ENCODE measurements at regions not wholly inside any gene's neighbourhood (a gene's known extent, or its start where the extent isn't known, plus 50 kb on each side); places are given as distances from the start of the nearest gene placed in this dataset.

DNA sequence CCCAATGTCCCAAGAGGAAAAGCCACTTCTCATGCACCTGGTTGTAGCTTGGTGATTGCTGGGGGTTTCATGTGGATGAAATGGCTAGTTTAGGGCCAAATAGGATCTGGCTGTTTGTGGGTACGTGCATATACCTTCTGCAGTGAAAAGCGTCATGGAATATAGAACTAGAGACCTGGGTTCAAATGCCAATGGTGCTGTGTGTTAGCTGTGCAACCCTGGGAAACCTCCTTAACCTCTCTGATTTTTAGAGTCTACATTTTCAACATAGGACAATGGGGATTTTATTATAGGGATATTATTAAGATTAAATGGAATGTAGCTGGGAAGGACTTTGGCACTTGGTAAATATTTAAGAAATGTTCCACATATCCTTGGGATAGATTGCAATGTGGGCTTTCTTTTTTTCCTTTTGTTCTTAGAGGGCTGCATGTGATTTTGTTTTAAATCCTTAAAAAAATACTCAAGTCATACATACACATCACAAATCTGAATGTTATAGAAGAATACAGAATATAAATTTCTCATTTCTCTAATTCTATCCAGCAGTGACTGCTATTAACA, 112.6 kb upstream of the E2F8 start:
- TF ChIP-seq POLR2AphosphoS5 (IDR thresholded peaks at IDR 0.05): no peak
- TF ChIP-seq POLR2A (IDR thresholded peaks at IDR 0.05): no peak
- TF ChIP-seq, protein P1, sequence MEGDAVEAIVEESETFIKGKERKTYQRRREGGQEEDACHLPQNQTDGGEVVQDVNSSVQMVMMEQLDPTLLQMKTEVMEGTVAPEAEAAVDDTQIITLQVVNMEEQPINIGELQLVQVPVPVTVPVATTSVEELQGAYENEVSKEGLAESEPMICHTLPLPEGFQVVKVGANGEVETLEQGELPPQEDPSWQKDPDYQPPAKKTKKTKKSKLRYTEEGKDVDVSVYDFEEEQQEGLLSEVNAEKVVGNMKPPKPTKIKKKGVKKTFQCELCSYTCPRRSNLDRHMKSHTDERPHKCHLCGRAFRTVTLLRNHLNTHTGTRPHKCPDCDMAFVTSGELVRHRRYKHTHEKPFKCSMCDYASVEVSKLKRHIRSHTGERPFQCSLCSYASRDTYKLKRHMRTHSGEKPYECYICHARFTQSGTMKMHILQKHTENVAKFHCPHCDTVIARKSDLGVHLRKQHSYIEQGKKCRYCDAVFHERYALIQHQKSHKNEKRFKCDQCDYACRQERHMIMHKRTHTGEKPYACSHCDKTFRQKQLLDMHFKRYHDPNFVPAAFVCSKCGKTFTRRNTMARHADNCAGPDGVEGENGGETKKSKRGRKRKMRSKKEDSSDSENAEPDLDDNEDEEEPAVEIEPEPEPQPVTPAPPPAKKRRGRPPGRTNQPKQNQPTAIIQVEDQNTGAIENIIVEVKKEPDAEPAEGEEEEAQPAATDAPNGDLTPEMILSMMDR (IDR thresholded peaks at IDR 0.05): no peak
- no peak for TF ChIP-seq EP300 (IDR thresholded peaks at IDR 0.05)
- Histone ChIP-seq H3K4me3 (no peak overlapping the region), H3K4me1 (peaks cover 0 to 6% (median 2%) of the 10 kb centered on the region in 4 donors), H3K9me3 (no peaks in the 10 kb centered on the region), H3K27me3 (no peaks in the 10 kb centered on the region), H3K36me3 (no peaks in the 10 kb centered on the region), H3K27ac (no peak overlapping the region)
- no peak for DNase-seq
- WGBS, 2 donors: 92 to 96% methylated on average over 2 of the region's 2 CpGs
- no peak for ATAC-seq (ENCODE audit: low FRiP score in 2 of 2)

DNA sequence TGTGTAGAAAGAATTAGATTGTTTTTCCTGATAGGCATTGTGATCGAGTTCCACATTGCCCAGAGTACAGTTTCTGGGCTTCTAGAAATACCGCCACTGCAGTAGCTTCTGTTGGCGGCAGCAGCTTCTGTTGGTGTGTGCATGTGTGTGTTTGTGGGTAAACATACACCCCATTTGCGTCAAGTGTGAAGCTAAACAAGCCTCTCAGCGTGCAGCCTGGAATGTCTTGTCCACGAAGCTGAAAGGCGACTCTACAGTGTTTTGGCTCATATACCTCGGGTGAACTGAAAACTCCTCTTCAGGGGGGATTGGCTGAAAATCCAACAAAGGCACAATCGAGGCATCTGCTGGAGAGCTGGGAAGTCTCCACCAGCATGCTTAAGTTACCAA, 112.0 kb upstream of the E2F8 start:
- no peak for DNase-seq
- Histone ChIP-seq H3K4me3 (no peak overlapping the region), H3K9me3 (no peaks in the 10 kb centered on the region), H3K4me1 (peaks cover 0 to 11% (median 3%) of the 10 kb centered on the region in 4 donors), H3K36me3 (no peaks in the 10 kb centered on the region), H3K27me3 (no peaks in the 10 kb centered on the region), H3K27ac (no peak overlapping the region)
- 69 to 74% methylated on average over 9 of the region's 9 CpGs for WGBS, 2 donors
- TF ChIP-seq, protein P1 (IDR thresholded peaks at IDR 0.05): no peak
- TF ChIP-seq EP300 (IDR thresholded peaks at IDR 0.05): no peak
- no peak for TF ChIP-seq POLR2A (IDR thresholded peaks at IDR 0.05)
- TF ChIP-seq POLR2AphosphoS5 (IDR thresholded peaks at IDR 0.05): no peak
- no peak for ATAC-seq (ENCODE audit: low FRiP score in 2 of 2)

DNA sequence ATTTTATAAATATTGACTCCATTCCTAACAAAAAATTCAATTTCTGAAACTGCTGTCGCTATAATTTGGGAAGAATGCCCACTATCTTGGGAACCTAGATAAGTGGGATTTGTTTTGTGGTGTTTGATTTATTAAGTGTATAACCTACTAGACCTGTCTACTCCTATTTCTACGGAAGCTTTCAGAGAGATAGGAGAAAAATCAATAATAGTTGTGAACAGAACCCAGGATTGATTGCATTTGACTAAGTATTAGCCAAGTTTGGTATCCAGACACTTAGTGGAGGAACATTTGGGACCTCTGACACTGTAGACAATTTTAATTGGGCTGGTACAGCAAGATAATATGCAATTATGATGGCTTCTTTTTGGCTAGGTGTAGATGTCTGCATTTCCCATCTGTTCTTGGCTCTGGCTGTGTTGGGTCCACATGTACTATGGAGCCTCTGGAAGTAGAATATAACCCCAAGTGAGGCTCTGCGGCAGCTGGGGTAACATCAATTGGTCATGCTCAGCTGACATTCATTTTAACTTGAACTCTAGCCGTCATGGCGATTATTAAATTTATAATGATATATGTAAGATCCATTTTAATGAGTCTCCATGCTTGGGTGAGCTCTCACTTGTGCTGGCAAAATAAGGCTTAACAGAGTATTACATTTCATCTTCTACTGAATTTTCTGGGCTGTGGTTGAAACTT, 111.5 kb upstream of the E2F8 start:
- no peaks in the 10 kb centered on the region for H3K36me3 ChIP-seq
- H3K9me3 ChIP-seq: no peaks in the 10 kb centered on the region
- no peaks in the 10 kb centered on the region for H3K27me3 ChIP-seq
- peaks cover 0 to 11% (median 4%) of the 10 kb centered on the region in 4 donors for H3K4me1 ChIP-seq
- ATAC-seq (ENCODE audit: low FRiP score in 2 of 2): no peak
- 88 to 89% methylated on average over 5 of the region's 5 CpGs for WGBS, 2 donors
- no peak for DNase-seq
- H3K27ac ChIP-seq: no peak overlapping the region
- H3K4me3 ChIP-seq: no peak overlapping the region
- TF ChIP-seq EP300 (IDR thresholded peaks at IDR 0.05) (no peak), POLR2AphosphoS5 (IDR thresholded peaks at IDR 0.05) (no peak), POLR2A (IDR thresholded peaks at IDR 0.05) (no peak)
- TF ChIP-seq, protein P1 (IDR thresholded peaks at IDR 0.05): no peak

DNA sequence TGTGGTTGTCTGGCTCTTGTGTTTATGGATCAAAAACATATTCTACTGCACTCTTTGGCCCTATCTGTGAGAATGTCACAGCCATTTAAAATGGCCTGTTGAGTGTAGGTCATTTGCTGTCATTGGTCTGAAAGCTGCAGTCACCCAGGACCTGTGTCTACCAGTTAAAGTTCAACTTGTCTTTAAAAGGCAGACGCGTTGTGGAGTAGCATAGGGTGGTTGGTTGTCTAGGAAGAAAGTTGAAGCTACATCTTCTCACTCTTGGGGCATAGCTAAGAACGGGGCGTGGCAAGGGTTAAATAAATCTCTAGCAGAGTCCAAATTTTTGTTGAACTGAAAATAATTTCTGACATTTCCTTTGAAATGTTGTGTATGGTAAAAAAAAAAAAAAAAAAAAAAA, 110.7 kb upstream of the E2F8 start:
- peaks cover 2 to 13% (median 7%) of the 10 kb centered on the region in 4 donors for H3K4me1 ChIP-seq
- H3K27ac ChIP-seq: no peak overlapping the region
- WGBS, 2 donors: 83 to 88% methylated on average over 4 of the region's 4 CpGs
- no peaks in the 10 kb centered on the region for H3K36me3 ChIP-seq
- peaks cover 0 to 2% (median under 1%) of the 10 kb centered on the region in 4 donors for H3K27me3 ChIP-seq
- ATAC-seq (ENCODE audit: low FRiP score in 2 of 2) (no peak), DNase-seq (no peak)
- TF ChIP-seq EP300 (IDR thresholded peaks at IDR 0.05) (no peak), POLR2AphosphoS5 (IDR thresholded peaks at IDR 0.05) (no peak), POLR2A (IDR thresholded peaks at IDR 0.05) (no peak)
- TF ChIP-seq, protein P1 (IDR thresholded peaks at IDR 0.05): no peak
- H3K4me3 ChIP-seq: no peak overlapping the region
- H3K9me3 ChIP-seq: no peaks in the 10 kb centered on the region

All from upper lobe of left lung (tissue), 6 donors.